ENCODE measurements at regions not wholly inside any gene's neighbourhood (a gene's known extent, or its start where the extent isn't known, plus 50 kb on each side); places are given as distances from the start of the nearest gene placed in this dataset.

DNA sequence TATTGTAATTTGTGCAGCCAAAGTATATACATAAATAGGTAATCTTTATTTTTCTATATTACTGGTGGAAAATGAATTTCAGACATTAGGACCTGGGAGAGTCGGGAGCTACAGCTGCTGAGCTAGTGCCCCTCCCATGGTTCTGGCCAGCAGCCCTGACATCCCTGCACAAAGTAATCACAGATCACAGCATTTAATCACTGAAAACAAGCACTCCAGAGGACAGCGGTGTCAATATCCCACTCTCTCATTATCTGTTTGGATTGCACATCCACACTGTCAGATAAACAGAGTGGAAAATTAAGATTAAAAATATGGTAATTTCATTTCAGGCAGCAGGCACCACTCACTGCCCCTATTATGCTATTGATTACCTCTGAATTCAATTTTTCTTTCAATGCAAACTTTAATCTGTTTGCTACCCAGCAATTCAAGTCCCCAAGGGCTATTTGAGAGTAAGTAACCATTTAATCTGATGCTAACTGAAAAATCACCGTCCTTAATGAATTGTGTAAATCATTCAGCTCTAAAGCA lies 254.1 kb upstream of the SOX21 start:
- TF ChIP-seq CTCF (IDR thresholded peaks at IDR 0.05) (no peak), EZH2phosphoT487 (IDR thresholded peaks at IDR 0.05) (no peak)

All from neural progenitor cell (in vitro differentiated cells).